ENCODE measurements at regions not wholly inside any gene's neighbourhood (a gene's known extent, or its start where the extent isn't known, plus 50 kb on each side); places are given as distances from the start of the nearest gene placed in this dataset.

- intact Hi-C loops (cut with DNase I) = no loop called here
Measured at GRCh38 chr10:55351431-55351830, 550.4 kb upstream of the PCDH15 start.

DNA sequence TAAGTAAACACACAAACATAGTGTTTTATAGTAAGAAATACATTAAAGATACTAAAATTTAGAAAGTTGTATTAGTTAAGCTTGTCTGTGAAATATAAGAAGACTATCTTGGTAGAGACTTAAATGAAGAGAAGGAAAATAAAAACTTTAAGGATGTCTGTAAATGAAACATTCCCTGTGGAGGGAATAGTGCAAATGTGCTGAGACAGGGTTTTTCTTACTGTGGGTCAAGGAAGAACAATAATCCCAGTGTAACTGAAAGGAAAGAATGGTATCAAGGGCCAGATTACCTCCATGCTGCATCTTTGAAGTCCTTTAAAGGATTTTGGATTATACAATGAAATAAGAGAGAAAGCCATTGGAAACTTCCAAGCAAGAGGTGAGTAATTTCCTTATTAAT, 547.5 kb upstream of the PCDH15 start:
- no peaks in the 10 kb centered on the region for H3K9me3 ChIP-seq
- TF ChIP-seq, protein P1, sequence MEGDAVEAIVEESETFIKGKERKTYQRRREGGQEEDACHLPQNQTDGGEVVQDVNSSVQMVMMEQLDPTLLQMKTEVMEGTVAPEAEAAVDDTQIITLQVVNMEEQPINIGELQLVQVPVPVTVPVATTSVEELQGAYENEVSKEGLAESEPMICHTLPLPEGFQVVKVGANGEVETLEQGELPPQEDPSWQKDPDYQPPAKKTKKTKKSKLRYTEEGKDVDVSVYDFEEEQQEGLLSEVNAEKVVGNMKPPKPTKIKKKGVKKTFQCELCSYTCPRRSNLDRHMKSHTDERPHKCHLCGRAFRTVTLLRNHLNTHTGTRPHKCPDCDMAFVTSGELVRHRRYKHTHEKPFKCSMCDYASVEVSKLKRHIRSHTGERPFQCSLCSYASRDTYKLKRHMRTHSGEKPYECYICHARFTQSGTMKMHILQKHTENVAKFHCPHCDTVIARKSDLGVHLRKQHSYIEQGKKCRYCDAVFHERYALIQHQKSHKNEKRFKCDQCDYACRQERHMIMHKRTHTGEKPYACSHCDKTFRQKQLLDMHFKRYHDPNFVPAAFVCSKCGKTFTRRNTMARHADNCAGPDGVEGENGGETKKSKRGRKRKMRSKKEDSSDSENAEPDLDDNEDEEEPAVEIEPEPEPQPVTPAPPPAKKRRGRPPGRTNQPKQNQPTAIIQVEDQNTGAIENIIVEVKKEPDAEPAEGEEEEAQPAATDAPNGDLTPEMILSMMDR (IDR thresholded peaks at IDR 0.05) = no peak
- no peak for TF ChIP-seq POLR2A (IDR thresholded peaks at IDR 0.05)
- no peak for TF ChIP-seq POLR2AphosphoS5 (IDR thresholded peaks at IDR 0.05)
- no peak overlapping the region for H3K27ac ChIP-seq
- H3K4me3 ChIP-seq = no peak overlapping the region
- no peaks in the 10 kb centered on the region for H3K4me1 ChIP-seq (replicated peaks)
- intact Hi-C loops (cut with DNase I) = no loop called here
- no peak for DNase-seq (ENCODE audit: low spot score)
- H3K27me3 ChIP-seq (replicated peaks; ENCODE audit: insufficient read depth) = no peaks in the 10 kb centered on the region
- no peaks in the 10 kb centered on the region for H3K36me3 ChIP-seq

More at GRCh38 chr10:55351431-55351830, 550.4 kb upstream of the PCDH15 start:
- H3K9me3 ChIP-seq = no peaks in the 10 kb centered on the region
- H3K4me3 ChIP-seq = no peak overlapping the region
- H3K27ac ChIP-seq = no peak overlapping the region
- H3K36me3 ChIP-seq = no peaks in the 10 kb centered on the region
- H3K4me1 ChIP-seq (replicated peaks) = no peaks in the 10 kb centered on the region
- H3K27me3 ChIP-seq (replicated peaks; ENCODE audit: insufficient read depth) = no peaks in the 10 kb centered on the region
- DNase-seq (ENCODE audit: low spot score) = no peak
- TF ChIP-seq POLR2A (IDR thresholded peaks at IDR 0.05) (no peak), POLR2AphosphoS5 (IDR thresholded peaks at IDR 0.05) (no peak)
- TF ChIP-seq, protein P1 (IDR thresholded peaks at IDR 0.05) = no peak
- 66% methylated on average over 2 of the region's 2 CpGs for WGBS

- Histone ChIP-seq H3K9me3 (no peaks in the 10 kb centered on the region), H3K27me3 (replicated peaks; ENCODE audit: insufficient read depth) (no peaks in the 10 kb centered on the region), H3K36me3 (no peaks in the 10 kb centered on the region), H3K4me3 (no peak overlapping the region), H3K4me1 (replicated peaks) (no peaks in the 10 kb centered on the region), H3K27ac (no peak overlapping the region)
- TF ChIP-seq POLR2A (IDR thresholded peaks at IDR 0.05) (no peak), POLR2AphosphoS5 (IDR thresholded peaks at IDR 0.05) (no peak)
- TF ChIP-seq, protein P1 (IDR thresholded peaks at IDR 0.05) = no peak
- intact Hi-C loops (cut with DNase I) = no loop called here
- 17% methylated on average over 1 of the region's 1 CpG for WGBS
- no peak for DNase-seq (ENCODE audit: low spot score)
Measured at GRCh38 chr10:55330486-55330885, 529.5 kb upstream of the PCDH15 start.

GRCh38 chr10:55329796-55330195, 528.8 kb upstream of the PCDH15 start:
- no peaks in the 10 kb centered on the region for H3K4me1 ChIP-seq (replicated peaks)
- H3K27ac ChIP-seq = no peak overlapping the region
- TF ChIP-seq, protein P1 (IDR thresholded peaks at IDR 0.05) = no peak
- TF ChIP-seq POLR2A (IDR thresholded peaks at IDR 0.05) = no peak
- no peak for TF ChIP-seq POLR2AphosphoS5 (IDR thresholded peaks at IDR 0.05)
- H3K36me3 ChIP-seq = no peaks in the 10 kb centered on the region
- H3K9me3 ChIP-seq = no peaks in the 10 kb centered on the region
- no peak overlapping the region for H3K4me3 ChIP-seq
- intact Hi-C loops (cut with DNase I) = no loop called here
- DNase-seq (ENCODE audit: low spot score) = no peak
- no peaks in the 10 kb centered on the region for H3K27me3 ChIP-seq (replicated peaks; ENCODE audit: insufficient read depth)

DNA sequence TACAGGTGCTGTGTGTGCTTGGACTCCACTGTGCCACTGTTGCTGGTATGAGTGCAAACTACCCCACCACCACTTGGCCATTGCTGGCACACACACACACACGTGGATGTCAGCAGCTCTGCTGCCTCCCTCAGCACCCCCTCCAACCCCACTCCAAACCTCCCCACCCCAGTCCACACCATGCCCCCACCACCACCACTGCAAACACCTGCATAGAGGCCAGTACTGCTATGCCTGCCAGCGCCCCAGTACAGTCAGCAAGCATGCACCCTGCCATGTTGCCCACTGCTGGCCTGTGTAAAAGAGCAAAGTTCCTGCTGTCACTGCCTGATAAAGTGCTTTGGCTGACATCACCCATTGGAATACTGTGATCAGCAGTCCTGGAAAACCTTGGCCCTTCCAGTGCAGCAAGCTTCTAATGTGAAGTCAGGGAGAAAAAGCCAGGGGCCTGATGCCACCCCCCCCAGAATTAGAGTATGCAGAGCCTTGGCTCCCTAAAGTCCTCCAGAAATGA, 519.2 kb upstream of the PCDH15 start:
- H3K36me3 ChIP-seq = no peaks in the 10 kb centered on the region
- intact Hi-C loops (cut with DNase I) = no loop called here
- TF ChIP-seq, protein P1 (IDR thresholded peaks at IDR 0.05) = no peak
- TF ChIP-seq POLR2A (IDR thresholded peaks at IDR 0.05) = no peak
- no peaks in the 10 kb centered on the region for H3K27me3 ChIP-seq (replicated peaks; ENCODE audit: insufficient read depth)
- H3K4me1 ChIP-seq (replicated peaks) = no peaks in the 10 kb centered on the region
- 89% methylated on average over 2 of the region's 2 CpGs for WGBS
- no peak overlapping the region for H3K4me3 ChIP-seq
- H3K9me3 ChIP-seq = no peaks in the 10 kb centered on the region
- no peak for DNase-seq (ENCODE audit: low spot score)
- no peak overlapping the region for H3K27ac ChIP-seq

Measured in prostate gland (tissue), 2 donors.